Lower leg skin (tissue), 3 donors: ENCODE measurements at regions not wholly inside any gene's neighbourhood (a gene's known extent, or its start where the extent isn't known, plus 50 kb on each side); places are given as distances from the start of the nearest gene placed in this dataset.

Experiments
- POLR2A ChIP-seq, 2 donors: fragments of 450-650 bp; IDR thresholded peaks; one replicate each; pipeline ENCODE4 v1.6.1; 2016 to 2017; ENCODE audit warnings: antibody characterized with exemption in 2 of 2, mild to moderate bottlenecking in 1 of 2, moderate library complexity in 1 of 2
- TF ChIP-seq, protein P1 (sequence below), 3 donors: fragments of 450-650 bp; IDR thresholded peaks; one replicate each; pipeline ENCODE4 v1.5.1; 2016; ENCODE audit warnings: antibody characterized with exemption in 3 of 3, mild to moderate bottlenecking in 3 of 3, moderate library complexity in 2 of 3

DNA sequence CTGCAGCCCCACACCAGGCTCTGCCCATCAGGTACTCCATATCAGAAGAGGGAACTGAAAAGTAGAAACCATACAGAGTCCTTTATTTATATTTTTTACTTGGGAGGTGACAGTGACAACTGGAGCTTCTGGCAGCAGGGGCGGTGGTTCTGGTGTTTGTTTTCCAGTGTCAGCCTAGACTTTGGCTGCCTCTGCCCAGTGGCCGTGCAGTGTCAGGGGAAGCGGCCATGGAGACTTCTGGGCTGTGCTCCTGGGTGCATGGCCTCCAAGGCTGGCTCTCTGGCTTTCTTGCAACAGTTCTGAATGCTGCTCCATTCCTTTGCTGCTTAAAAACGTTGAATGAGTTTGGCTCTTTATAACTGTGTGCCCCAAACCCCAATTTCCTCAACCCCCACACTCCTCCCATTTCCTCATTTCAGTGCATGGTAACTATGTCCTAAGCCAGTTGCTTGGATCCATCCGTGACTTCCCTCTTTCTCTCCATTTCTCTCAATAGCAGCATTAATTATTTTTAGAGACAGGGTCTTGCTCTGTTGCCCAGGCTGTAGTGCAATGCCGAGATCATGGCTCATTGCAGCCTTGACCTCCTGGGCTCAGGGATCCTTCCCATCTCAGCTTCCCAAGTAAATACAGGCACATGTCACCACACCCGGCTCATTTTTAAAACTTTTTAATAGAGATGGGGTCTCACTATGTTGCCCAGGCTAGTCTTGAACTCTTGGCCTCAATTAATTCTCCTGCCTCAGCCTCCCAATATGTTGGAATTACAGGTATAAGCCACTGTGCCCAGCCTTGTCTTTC lies 141.1 kb upstream of the SGK1 start:
- TF ChIP-seq, protein P1, sequence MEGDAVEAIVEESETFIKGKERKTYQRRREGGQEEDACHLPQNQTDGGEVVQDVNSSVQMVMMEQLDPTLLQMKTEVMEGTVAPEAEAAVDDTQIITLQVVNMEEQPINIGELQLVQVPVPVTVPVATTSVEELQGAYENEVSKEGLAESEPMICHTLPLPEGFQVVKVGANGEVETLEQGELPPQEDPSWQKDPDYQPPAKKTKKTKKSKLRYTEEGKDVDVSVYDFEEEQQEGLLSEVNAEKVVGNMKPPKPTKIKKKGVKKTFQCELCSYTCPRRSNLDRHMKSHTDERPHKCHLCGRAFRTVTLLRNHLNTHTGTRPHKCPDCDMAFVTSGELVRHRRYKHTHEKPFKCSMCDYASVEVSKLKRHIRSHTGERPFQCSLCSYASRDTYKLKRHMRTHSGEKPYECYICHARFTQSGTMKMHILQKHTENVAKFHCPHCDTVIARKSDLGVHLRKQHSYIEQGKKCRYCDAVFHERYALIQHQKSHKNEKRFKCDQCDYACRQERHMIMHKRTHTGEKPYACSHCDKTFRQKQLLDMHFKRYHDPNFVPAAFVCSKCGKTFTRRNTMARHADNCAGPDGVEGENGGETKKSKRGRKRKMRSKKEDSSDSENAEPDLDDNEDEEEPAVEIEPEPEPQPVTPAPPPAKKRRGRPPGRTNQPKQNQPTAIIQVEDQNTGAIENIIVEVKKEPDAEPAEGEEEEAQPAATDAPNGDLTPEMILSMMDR (IDR thresholded peaks at IDR 0.05): no peak
- TF ChIP-seq POLR2A (IDR thresholded peaks at IDR 0.05): no peak
